SK-N-SH treated with all-trans-retinoic acid at 6 μM for 48 hours (cell line): ENCODE measurements at regions not wholly inside any gene's neighbourhood (a gene's known extent, or its start where the extent isn't known, plus 50 kb on each side); places are given as distances from the start of the nearest gene placed in this dataset.

Source experiments
- ATAC-seq: fragments of 200-7000 bp; cut with Tn5 transposase; 3 replicates; pipeline ENCODE4 v1.9.1; 2020; ENCODE audit warnings: mild to moderate bottlenecking, moderate library complexity
- ARNTL ChIP-seq: fragments of 450-650 bp; formaldehyde crosslinking; IDR thresholded peaks from 2 replicates; pipeline ENCODE4 v1.5.0; 2020; ENCODE audit warnings: low read depth, mild to moderate bottlenecking, moderate library complexity, borderline replicate concordance
- BACH2 ChIP-seq: fragments of 250-450 bp; sonication (Bioruptor Pico); IDR thresholded peaks from 2 replicates; pipeline ENCODE4 v1.9.0; 2021; ENCODE audit warnings: mild to moderate bottlenecking, borderline replicate concordance
- CREB5 ChIP-seq: fragments of 250-450 bp; sonication (Bioruptor Pico); IDR thresholded peaks from 2 replicates; pipeline ENCODE4 v1.5.1; 2020; ENCODE audit warnings: low read depth, mild to moderate bottlenecking, moderate library complexity
- CSDC2 ChIP-seq: fragments of 250-450 bp; sonication (Bioruptor Pico); IDR thresholded peaks from 2 replicates; pipeline ENCODE4 v1.5.0; 2020; ENCODE audit warnings: mild to moderate bottlenecking, moderate library complexity
- CSRNP3 ChIP-seq: fragments of 250-450 bp; sonication (Bioruptor Pico); IDR thresholded peaks from 2 replicates; pipeline ENCODE4 v1.5.1; 2021; ENCODE audit warnings: mild to moderate bottlenecking, moderate library complexity
- ESRRG ChIP-seq: fragments of 250-450 bp; sonication (Bioruptor Pico); IDR thresholded peaks from 2 replicates; pipeline ENCODE4 v1.6.1; 2021; ENCODE audit warnings: mild to moderate bottlenecking
- GLIS3 ChIP-seq: fragments of 250-450 bp; sonication (Bioruptor Pico); IDR thresholded peaks from 2 replicates; pipeline ENCODE4 v1.5.0; 2020; ENCODE audit warnings: mild to moderate bottlenecking, moderate library complexity
- OSR1 ChIP-seq: fragments of 250-450 bp; sonication (Bioruptor Pico); IDR thresholded peaks from 2 replicates; pipeline ENCODE4 v1.8.0; 2022; ENCODE audit warnings: moderate library complexity, mild to moderate bottlenecking, inconsistent platforms
- PATZ1 ChIP-seq: fragments of 250-450 bp; sonication (Bioruptor Pico); IDR thresholded peaks from 2 replicates; pipeline ENCODE4 v1.8.0; 2020; ENCODE audit warnings: mild to moderate bottlenecking, moderate library complexity, borderline replicate concordance
- POU6F1 ChIP-seq: fragments of 250-450 bp; sonication (Bioruptor Pico); IDR thresholded peaks from 2 replicates; pipeline ENCODE4 v1.8.0; 2021; ENCODE audit warnings: low read depth, mild to moderate bottlenecking, moderate library complexity, borderline replicate concordance
- PPARA ChIP-seq: fragments of 250-450 bp; sonication (Bioruptor Pico); IDR thresholded peaks from 2 replicates; pipeline ENCODE4 v1.5.0; 2020; ENCODE audit warnings: mild to moderate bottlenecking, borderline replicate concordance
- RARB ChIP-seq: fragments of 250-450 bp; sonication (Bioruptor Pico); IDR thresholded peaks from 2 replicates; pipeline ENCODE4 v1.8.0; 2021; ENCODE audit warnings: mild to moderate bottlenecking, moderate library complexity
- SNAI2 ChIP-seq: fragments of 250-450 bp; sonication (Bioruptor Pico); IDR thresholded peaks from 2 replicates; pipeline ENCODE4 v1.5.0; 2020; ENCODE audit warnings: mild to moderate bottlenecking, moderate library complexity
- TCF4 ChIP-seq: fragments of 250-450 bp; sonication (Bioruptor Pico); IDR thresholded peaks from 2 replicates; pipeline ENCODE4 v1.8.0; 2021; ENCODE audit warnings: mild to moderate bottlenecking, moderate library complexity, borderline replicate concordance
- TOX ChIP-seq: fragments of 250-450 bp; sonication (Bioruptor Pico); IDR thresholded peaks from 2 replicates; pipeline ENCODE4 v1.8.0; 2021; ENCODE audit warnings: mild to moderate bottlenecking, moderate library complexity, borderline replicate concordance
- TSHZ2 ChIP-seq: fragments of 250-450 bp; sonication (Bioruptor Pico); IDR thresholded peaks from 2 replicates; pipeline ENCODE4 v1.5.0; 2020; ENCODE audit warnings: mild to moderate bottlenecking, moderate library complexity
- ZC3H10 ChIP-seq: fragments of 250-450 bp; sonication (Bioruptor Pico); IDR thresholded peaks from 2 replicates; pipeline ENCODE4 v1.5.1; 2021; ENCODE audit warnings: mild to moderate bottlenecking, moderate library complexity
- ZFP3 ChIP-seq: fragments of 250-450 bp; sonication (Bioruptor Pico); IDR thresholded peaks from 2 replicates; pipeline ENCODE4 v1.5.0; 2020; ENCODE audit warnings: mild to moderate bottlenecking, moderate library complexity
- ZFP30 ChIP-seq: fragments of 450-650 bp; formaldehyde crosslinking; IDR thresholded peaks from 2 replicates; pipeline ENCODE4 v1.5.0; 2022; ENCODE audit warnings: mild to moderate bottlenecking, moderate library complexity
- ZNF565 ChIP-seq: fragments of 450-650 bp; formaldehyde crosslinking; conservative IDR thresholded peaks from 2 replicates; pipeline ENCODE4 v1.5.0; 2020; ENCODE audit warnings: low read depth, mild to moderate bottlenecking, moderate library complexity
- ZNF70 ChIP-seq: fragments of 450-650 bp; formaldehyde crosslinking; IDR thresholded peaks from 2 replicates; pipeline ENCODE4 v1.5.0; 2020; ENCODE audit warnings: mild to moderate bottlenecking, moderate library complexity
- ZNF8 ChIP-seq: fragments of 450-650 bp; formaldehyde crosslinking; IDR thresholded peaks from 2 replicates; pipeline ENCODE4 v1.5.0; 2020; ENCODE audit warnings: mild to moderate bottlenecking, moderate library complexity

GRCh38 chr20:57049296-57049695 lies 217.1 kb downstream of the BMP7 start:
- ATAC-seq = no peak
- TF ChIP-seq ZNF8 (CRISPR knock-in tag) (no peak), ZC3H10 (CRISPR knock-in tag) (no peak), PPARA (CRISPR knock-in tag) (no peak), CREB5 (no peak), RARB (no peak), ZFP3 (CRISPR knock-in tag) (no peak), PATZ1 (CRISPR knock-in tag) (no peak), POU6F1 (CRISPR knock-in tag) (no peak), BACH2 (CRISPR knock-in tag) (no peak), ZNF70 (CRISPR knock-in tag) (no peak), ZFP30 (CRISPR knock-in tag) (no peak), TSHZ2 (no peak), OSR1 (CRISPR knock-in tag) (no peak), TCF4 (CRISPR knock-in tag) (no peak), CSDC2 (CRISPR knock-in tag) (no peak), TOX (CRISPR knock-in tag) (no peak), GLIS3 (no peak), ESRRG (CRISPR knock-in tag) (no peak), CSRNP3 (CRISPR knock-in tag) (no peak), SNAI2 (CRISPR knock-in tag) (no peak)
- TF ChIP-seq, all 23 proteins: peak for 0

GRCh38 chr20:57051096-57051495 lies 215.3 kb downstream of the BMP7 start:
- TF ChIP-seq TSHZ2 = no peak
- no peak for TF ChIP-seq TCF4 (CRISPR knock-in tag)
- no peak for TF ChIP-seq PATZ1 (CRISPR knock-in tag)
- TF ChIP-seq ZNF565 (CRISPR knock-in tag) = no peak
- TF ChIP-seq GLIS3 = no peak
- no peak for TF ChIP-seq ARNTL (CRISPR knock-in tag)
- no peak for ATAC-seq
